ENCODE measurements at regions not wholly inside any gene's neighbourhood (a gene's known extent, or its start where the extent isn't known, plus 50 kb on each side); places are given as distances from the start of the nearest gene placed in this dataset.
A peak's percentile ranks its signal among the peaks of the same experiment; 100 is the strongest.
"Not testable (repeated sequence)": the region's sequence is repeated elsewhere in the genome, so short reads cannot be mapped to it uniquely, and the experiment has no call there.

GRCh38 chr14:24700511-24700910, 66.5 kb upstream of the GZMB start:
- Histone ChIP-seq H3K27me3 (ENCODE audit: insufficient read depth, low read length, poor library complexity, severe bottlenecking) (no peaks in the 10 kb centered on the region), H3K4me3 (ENCODE audit: low read length) (no peak overlapping the region), H3K36me3 (ENCODE audit: insufficient read depth, low read length) (no peaks in the 10 kb centered on the region), H3K4me1 (ENCODE audit: insufficient read depth, low read length) (peaks cover 20% of the 10 kb centered on the region), H3K27ac (ENCODE audit: low read depth, low read length) (no peak overlapping the region), H3K9me3 (ENCODE audit: low read length) (no peaks in the 10 kb centered on the region)
- Mint-ChIP-seq H3K36me3 (peaks cover 0 to 2% (median 0%) of the 10 kb centered on the region in 3 donors), H3K4me3 (no peak overlapping the region), H3K9me3 (no peaks in the 10 kb centered on the region), H3K27ac (no peak overlapping the region), H3K27me3 (peaks cover 2 to 3% of the 10 kb centered on the region in 2 donors), H3K4me1 (peaks cover 14 to 22% (median 18%) of the 10 kb centered on the region in 3 donors)
- ChIA-PET POLR2A (no interaction called here), CTCF (no interaction called here)
- no peak for DNase-seq

- Histone ChIP-seq H3K36me3 (ENCODE audit: insufficient read depth, low read length) (no peaks in the 10 kb centered on the region), H3K9me3 (ENCODE audit: low read length) (no peaks in the 10 kb centered on the region), H3K4me3 (ENCODE audit: low read length) (no peak overlapping the region), H3K4me1 (ENCODE audit: insufficient read depth, low read length) (peaks cover 35% of the 10 kb centered on the region), H3K27me3 (ENCODE audit: insufficient read depth, low read length, poor library complexity, severe bottlenecking) (no peaks in the 10 kb centered on the region), H3K27ac (ENCODE audit: low read depth, low read length) (no peak overlapping the region)
- H3K36me3 Mint-ChIP-seq, result no peaks in the 10 kb centered on the region
- peaks cover 11 to 17% (median 13%) of the 10 kb centered on the region in 3 donors for H3K4me1 Mint-ChIP-seq
- peak overlapping the region in 2 of 8 donors; percentile 12 to 18 for H3K27ac Mint-ChIP-seq
- no peaks in the 10 kb centered on the region for H3K9me3 Mint-ChIP-seq
- peak overlapping the region in 1 of 7 donors; percentile 10 for H3K4me3 Mint-ChIP-seq
- H3K27me3 Mint-ChIP-seq, result no peaks in the 10 kb centered on the region
- no peak for DNase-seq
- POLR2A ChIA-PET, result no interaction called here
- CTCF ChIA-PET, result interaction anchor here (1.9 kb wide), 1 partner anchor 12 kb away, joined by 19 read pairs; no protein-coding TSS in a partner anchor
Measured at GRCh38 chr14:24699052-24699451, 65.1 kb upstream of the GZMB start.

DNA sequence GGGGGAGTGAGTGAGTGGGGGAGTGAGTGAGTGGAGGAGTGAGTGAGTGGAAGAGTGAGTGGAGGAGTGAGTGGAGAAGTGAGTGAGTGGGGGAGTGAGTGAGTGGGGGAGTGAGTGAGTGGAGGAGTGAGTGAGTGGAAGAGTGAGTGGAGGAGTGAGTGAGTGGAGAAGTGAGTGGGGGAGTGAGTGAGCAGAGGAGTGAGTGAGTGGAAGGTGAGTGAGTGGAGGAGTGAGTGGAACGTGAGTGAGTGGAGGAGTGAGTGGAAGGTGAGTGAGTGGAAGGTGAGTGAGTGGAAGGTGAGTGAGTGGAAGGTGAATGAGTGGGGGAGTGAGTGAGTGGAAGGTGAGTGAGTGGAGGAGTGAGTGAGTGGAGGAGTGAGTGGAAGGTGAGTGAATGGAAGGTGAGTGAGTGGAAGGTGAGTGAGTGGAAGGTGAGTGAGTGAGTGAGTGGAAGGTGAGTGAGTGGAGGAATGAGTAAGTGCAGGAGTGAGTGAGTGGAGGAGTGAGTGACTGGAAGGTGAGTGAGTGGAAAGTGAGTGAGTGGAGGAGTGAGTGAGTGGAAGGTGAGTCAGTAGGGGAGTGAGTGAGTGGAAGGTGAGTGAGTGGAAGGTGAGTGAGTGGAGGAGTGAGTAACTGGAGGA, 62.4 kb upstream of the GZMB start:
- H3K9me3 Mint-ChIP-seq; CTCF ChIA-PET; H3K36me3 ChIP-seq (ENCODE audit: insufficient read depth, low read length); H3K27ac Mint-ChIP-seq; H3K4me3 ChIP-seq (ENCODE audit: low read length); POLR2A ChIA-PET; H3K27me3 Mint-ChIP-seq; H3K4me3 Mint-ChIP-seq; H3K36me3 Mint-ChIP-seq; H3K27ac ChIP-seq (ENCODE audit: low read depth, low read length); H3K27me3 ChIP-seq (ENCODE audit: insufficient read depth, low read length, poor library complexity, severe bottlenecking); H3K9me3 ChIP-seq (ENCODE audit: low read length); DNase-seq: not testable (repeated sequence)
- H3K4me1 Mint-ChIP-seq, result peaks cover 17 to 24% (median 20%) of the 10 kb centered on the region in 3 donors
- H3K4me1 ChIP-seq (ENCODE audit: insufficient read depth, low read length), result peaks cover 57% of the 10 kb centered on the region

DNA sequence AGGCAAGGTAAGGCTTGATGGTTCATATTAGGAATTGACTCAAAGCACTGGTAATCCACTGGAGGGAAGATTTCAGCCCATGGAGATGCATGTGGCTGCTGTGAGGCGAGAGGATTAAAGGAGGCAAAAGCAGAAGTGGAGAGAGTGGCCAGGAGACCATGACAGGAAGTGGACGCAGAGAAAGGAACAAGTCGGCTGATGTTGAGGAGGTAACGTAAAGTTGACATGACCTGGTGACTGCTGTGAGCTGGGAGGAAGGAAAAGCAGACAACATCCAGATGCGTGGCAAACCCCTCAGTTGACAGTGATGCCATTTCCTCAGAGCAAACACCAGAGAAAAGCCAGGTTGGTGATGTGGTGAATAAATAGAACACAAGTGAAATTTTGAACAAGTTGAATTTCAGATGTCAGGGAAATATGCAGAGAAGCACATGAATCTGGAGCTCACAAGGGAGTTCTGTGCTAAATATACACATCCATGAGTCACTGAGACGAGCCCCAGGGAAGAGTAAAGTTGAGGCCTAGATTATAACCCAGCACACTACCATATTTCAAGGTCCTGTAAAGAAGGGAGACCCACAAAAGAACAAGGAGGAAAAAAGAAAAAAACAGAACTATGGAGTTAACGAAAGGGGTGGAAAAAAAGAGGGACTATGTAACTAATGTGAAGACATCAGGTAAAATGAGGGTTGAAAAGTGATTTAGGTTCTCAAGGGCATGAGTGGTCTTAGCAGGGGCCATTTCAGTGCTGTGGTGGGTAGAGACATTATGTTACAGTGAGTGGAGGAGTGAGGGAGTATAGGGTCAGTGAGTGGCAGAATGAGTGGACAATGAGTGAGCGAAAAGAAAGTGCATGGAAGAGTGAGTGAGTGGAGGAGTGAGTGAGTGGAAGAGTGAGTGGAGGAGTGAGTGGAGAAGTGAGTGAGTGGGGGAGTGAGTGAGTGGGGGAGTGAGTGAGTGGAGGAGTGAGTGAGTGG, 61.6 kb upstream of the GZMB start:
- H3K27me3 ChIP-seq (ENCODE audit: insufficient read depth, low read length, poor library complexity, severe bottlenecking), result no peaks in the 10 kb centered on the region
- H3K27ac ChIP-seq (ENCODE audit: low read depth, low read length), result no peak overlapping the region
- CTCF ChIA-PET, result interaction anchor here (1.1 kb wide), 1 partner anchor 10 kb away, joined by 3 read pairs; no protein-coding TSS in a partner anchor

DNA sequence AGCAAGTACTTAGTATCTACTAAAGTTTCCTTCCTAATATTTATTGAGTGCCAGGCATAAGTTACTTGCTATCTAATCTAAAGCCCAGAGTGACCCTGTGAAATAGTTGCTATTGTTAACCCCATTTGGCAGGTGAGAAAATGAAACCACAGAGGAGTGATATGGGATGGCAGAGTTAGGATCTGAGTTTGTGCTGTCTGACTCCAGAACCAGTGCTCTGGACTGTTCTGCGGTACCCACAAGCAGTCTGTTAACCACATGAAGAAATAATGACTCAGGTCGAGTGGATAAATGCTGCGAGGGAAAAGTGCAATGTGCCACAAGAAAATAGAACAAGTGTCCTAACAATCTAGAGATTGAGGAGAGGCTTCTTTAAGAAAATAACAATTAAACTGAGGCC, 60.7 kb upstream of the GZMB start:
- Histone ChIP-seq H3K4me3 (ENCODE audit: low read length) (peak overlapping the region; percentile 3), H3K4me1 (ENCODE audit: insufficient read depth, low read length) (peaks cover 60% of the 10 kb centered on the region), H3K27me3 (ENCODE audit: insufficient read depth, low read length, poor library complexity, severe bottlenecking) (no peaks in the 10 kb centered on the region), H3K36me3 (ENCODE audit: insufficient read depth, low read length) (no peaks in the 10 kb centered on the region), H3K27ac (ENCODE audit: low read depth, low read length) (no peak overlapping the region), H3K9me3 (ENCODE audit: low read length) (no peaks in the 10 kb centered on the region)
- H3K27me3 Mint-ChIP-seq, result no peaks in the 10 kb centered on the region
- peaks cover 30 to 36% (median 33%) of the 10 kb centered on the region in 3 donors for H3K4me1 Mint-ChIP-seq
- H3K9me3 Mint-ChIP-seq, result no peaks in the 10 kb centered on the region
- POLR2A ChIA-PET, result no interaction called here
- CTCF ChIA-PET, result interaction anchor here (1.1 kb wide), 2 partner anchors 11 to 21 kb away, joined by 3 read pairs; no protein-coding TSS in a partner anchor
- no peak overlapping the region for H3K4me3 Mint-ChIP-seq
- peak in 1 of 5 donors; percentile 19 for DNase-seq
- H3K27ac Mint-ChIP-seq, result no peak overlapping the region
- H3K36me3 Mint-ChIP-seq, result no peaks in the 10 kb centered on the region

More for the DNA sequence above, 61.6 kb upstream of the GZMB start:
- Mint-ChIP-seq H3K4me1 (peaks cover 24 to 32% (median 26%) of the 10 kb centered on the region in 3 donors), H3K27me3 (no peaks in the 10 kb centered on the region), H3K4me3 (no peak overlapping the region), H3K9me3 (no peaks in the 10 kb centered on the region), H3K27ac (no peak overlapping the region), H3K36me3 (no peaks in the 10 kb centered on the region)
- H3K36me3 ChIP-seq (ENCODE audit: insufficient read depth, low read length), result no peaks in the 10 kb centered on the region
- H3K4me3 ChIP-seq (ENCODE audit: low read length), result no peak overlapping the region
- H3K9me3 ChIP-seq (ENCODE audit: low read length), result no peaks in the 10 kb centered on the region
- peak in 1 of 5 donors; percentile 27 for DNase-seq
- H3K4me1 ChIP-seq (ENCODE audit: insufficient read depth, low read length), result peaks cover 60% of the 10 kb centered on the region
- POLR2A ChIA-PET, result no interaction called here

DNA sequence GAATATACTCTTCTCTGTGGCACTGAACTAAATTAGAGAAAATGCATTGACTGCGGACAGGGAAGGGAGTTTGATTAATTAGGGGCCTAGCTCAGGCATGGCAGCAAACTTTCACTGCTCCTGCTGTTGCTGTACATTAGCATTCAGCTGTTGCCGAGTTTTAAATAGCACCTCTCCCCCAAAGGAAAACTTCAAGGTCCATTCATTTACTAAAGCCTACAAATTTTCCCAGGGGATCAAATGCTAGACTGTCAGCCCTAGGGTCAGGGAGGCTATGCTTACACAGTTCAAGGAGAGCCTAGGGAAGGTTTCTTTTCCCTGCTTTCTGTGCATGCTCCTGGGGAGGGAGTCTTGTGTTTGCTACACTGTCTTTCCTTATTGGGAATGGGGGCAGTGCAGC, 60.0 kb upstream of the GZMB start:
- Mint-ChIP-seq H3K27ac (peak overlapping the region in 6 of 8 donors; percentile 43 to 91 (median 78)), H3K4me1 (peaks cover 25 to 32% (median 28%) of the 10 kb centered on the region in 3 donors), H3K4me3 (peak overlapping the region in 3 of 7 donors; percentile 78 to 82 (median 79)), H3K9me3 (no peaks in the 10 kb centered on the region), H3K36me3 (no peaks in the 10 kb centered on the region), H3K27me3 (no peaks in the 10 kb centered on the region)
- POLR2A ChIA-PET, result interaction anchor here (2.4 kb wide), 1 partner anchor 19 kb away, joined by 12 read pairs; no protein-coding TSS in a partner anchor
- no peaks in the 10 kb centered on the region for H3K9me3 ChIP-seq (ENCODE audit: low read length)
- peak overlapping the region; percentile 12 for H3K4me3 ChIP-seq (ENCODE audit: low read length)
- H3K27me3 ChIP-seq (ENCODE audit: insufficient read depth, low read length, poor library complexity, severe bottlenecking), result no peaks in the 10 kb centered on the region
- H3K27ac ChIP-seq (ENCODE audit: low read depth, low read length), result no peak overlapping the region
- DNase-seq, result no peak
- peaks cover 54% of the 10 kb centered on the region for H3K4me1 ChIP-seq (ENCODE audit: insufficient read depth, low read length)
- CTCF ChIA-PET, result interaction anchor here (1.1 to 2.8 kb wide), 4 partner anchors 12 to 20 kb away, joined by 3 to 20 read pairs (median 13); no protein-coding TSS in a partner anchor
- H3K36me3 ChIP-seq (ENCODE audit: insufficient read depth, low read length), result no peaks in the 10 kb centered on the region

DNA sequence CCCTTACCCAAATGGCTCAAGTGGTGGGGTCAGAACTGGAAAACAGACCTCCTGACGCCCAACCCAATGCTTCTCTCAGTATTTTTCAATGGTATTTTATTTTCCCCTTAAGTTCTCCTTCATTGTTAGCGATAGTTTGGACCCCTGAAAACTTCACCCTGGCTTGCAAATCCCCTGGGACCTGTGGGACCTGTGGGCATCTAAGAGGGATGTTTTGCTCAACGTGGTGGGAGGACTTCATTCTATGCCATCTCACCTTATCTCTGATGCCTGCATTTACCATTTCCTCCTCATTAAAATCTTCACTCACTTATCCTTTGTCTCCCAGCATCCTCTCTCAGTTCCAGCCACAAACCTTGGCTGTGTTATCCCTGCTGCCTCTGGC, 59.4 kb upstream of the GZMB start:
- Mint-ChIP-seq H3K36me3 (no peaks in the 10 kb centered on the region), H3K4me1 (peaks cover 24 to 32% (median 30%) of the 10 kb centered on the region in 3 donors), H3K27me3 (no peaks in the 10 kb centered on the region), H3K4me3 (peak overlapping the region in 5 of 7 donors; percentile 6 to 82 (median 78)), H3K9me3 (no peaks in the 10 kb centered on the region), H3K27ac (peak overlapping the region; percentile 60 to 91 (median 88))
- DNase-seq, result no peak
- ChIA-PET POLR2A (interaction anchor here (0.6 to 2.4 kb wide), 4 partner anchors 17 to 26 kb away, joined by 3 to 12 read pairs (median 3); no protein-coding TSS in a partner anchor), CTCF (interaction anchor here (0.6 to 2.8 kb wide), 7 partner anchors 13 to 1115 kb away, joined by 3 to 20 read pairs (median 8); no protein-coding TSS in a partner anchor)
- H3K4me1 ChIP-seq (ENCODE audit: insufficient read depth, low read length), result peaks cover 50% of the 10 kb centered on the region
- H3K36me3 ChIP-seq (ENCODE audit: insufficient read depth, low read length), result no peaks in the 10 kb centered on the region
- H3K9me3 ChIP-seq (ENCODE audit: low read length), result no peaks in the 10 kb centered on the region
- no peak overlapping the region for H3K27ac ChIP-seq (ENCODE audit: low read depth, low read length)
- no peaks in the 10 kb centered on the region for H3K27me3 ChIP-seq (ENCODE audit: insufficient read depth, low read length, poor library complexity, severe bottlenecking)
- peak overlapping the region; percentile 12 for H3K4me3 ChIP-seq (ENCODE audit: low read length)

Measured in CD8-positive, alpha-beta memory T cell (primary cell).